ENCODE measurements at regions not wholly inside any gene's neighbourhood (a gene's known extent, or its start where the extent isn't known, plus 50 kb on each side); places are given as distances from the start of the nearest gene placed in this dataset.
A peak's percentile ranks its signal among the peaks of the same experiment; 100 is the strongest.

DNA sequence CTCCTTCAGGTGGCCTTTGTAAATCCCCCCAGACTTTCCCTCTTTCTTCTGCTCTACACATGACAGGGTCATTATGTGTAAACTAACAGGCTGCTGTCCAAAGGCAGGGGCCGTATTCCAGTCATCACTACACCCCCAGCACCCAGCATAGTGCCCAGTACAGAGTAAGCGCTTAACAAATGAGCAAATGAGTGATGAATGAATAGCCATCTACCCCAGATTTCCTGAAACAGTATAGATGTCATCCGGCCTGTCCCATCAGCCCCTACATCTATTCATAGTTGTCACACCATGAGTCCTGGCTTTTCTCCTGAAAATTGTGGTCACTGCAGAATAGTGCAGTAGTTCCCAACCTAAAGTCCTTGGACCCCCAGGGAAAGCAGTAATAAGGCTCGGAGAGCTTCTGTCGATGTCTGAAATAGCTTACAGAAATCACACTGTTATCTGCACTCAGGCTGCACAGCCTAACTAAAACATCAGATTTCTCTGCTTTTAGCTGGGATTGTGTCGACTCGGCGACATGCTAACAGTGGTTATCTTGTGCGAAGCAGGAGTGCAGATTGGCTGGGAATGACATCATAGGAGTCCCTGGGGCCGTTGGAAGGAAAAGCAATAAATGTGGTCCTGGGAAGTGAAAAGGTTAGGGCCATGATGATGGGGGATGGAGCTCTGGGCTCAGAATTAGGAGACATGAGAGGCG lies 143.8 kb upstream of the NECTIN1 start:
- DNase-seq (ENCODE audit: insufficient read length, low spot score) = no peak
- TF ChIP-seq, protein P1, sequence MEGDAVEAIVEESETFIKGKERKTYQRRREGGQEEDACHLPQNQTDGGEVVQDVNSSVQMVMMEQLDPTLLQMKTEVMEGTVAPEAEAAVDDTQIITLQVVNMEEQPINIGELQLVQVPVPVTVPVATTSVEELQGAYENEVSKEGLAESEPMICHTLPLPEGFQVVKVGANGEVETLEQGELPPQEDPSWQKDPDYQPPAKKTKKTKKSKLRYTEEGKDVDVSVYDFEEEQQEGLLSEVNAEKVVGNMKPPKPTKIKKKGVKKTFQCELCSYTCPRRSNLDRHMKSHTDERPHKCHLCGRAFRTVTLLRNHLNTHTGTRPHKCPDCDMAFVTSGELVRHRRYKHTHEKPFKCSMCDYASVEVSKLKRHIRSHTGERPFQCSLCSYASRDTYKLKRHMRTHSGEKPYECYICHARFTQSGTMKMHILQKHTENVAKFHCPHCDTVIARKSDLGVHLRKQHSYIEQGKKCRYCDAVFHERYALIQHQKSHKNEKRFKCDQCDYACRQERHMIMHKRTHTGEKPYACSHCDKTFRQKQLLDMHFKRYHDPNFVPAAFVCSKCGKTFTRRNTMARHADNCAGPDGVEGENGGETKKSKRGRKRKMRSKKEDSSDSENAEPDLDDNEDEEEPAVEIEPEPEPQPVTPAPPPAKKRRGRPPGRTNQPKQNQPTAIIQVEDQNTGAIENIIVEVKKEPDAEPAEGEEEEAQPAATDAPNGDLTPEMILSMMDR (IDR thresholded peaks at IDR 0.05; ENCODE audit: insufficient read depth, missing control alignments) = no peak
- FAIRE-seq = no peak

DNA sequence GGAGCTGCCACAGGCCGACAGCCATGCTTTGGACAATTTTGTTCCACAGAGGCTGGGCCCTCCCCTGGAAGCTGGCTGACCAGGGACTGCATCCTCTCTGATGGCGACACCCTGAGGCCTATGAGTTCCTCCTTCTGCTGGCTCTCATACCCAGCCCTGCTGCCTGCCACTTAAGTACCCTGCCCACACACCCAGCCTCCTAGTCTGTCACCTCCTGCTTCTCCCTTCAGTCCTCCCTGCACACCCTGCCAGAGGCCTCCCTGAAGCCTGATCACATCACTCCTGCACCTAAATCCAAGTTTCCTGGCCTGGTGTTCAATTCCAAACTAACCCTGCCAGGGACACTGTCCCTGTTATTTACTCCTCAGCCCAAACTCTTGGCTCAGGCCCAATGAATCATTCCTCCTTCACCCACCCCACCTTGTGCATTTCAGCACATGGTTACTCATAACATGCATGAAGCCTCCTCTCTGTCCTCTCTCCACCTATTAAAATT lies 136.7 kb upstream of the NECTIN1 start:
- FAIRE-seq (no peak), DNase-seq (ENCODE audit: insufficient read length, low spot score) (no peak)
- TF ChIP-seq, protein P1 (IDR thresholded peaks at IDR 0.05; ENCODE audit: insufficient read depth, missing control alignments) = no peak

DNA sequence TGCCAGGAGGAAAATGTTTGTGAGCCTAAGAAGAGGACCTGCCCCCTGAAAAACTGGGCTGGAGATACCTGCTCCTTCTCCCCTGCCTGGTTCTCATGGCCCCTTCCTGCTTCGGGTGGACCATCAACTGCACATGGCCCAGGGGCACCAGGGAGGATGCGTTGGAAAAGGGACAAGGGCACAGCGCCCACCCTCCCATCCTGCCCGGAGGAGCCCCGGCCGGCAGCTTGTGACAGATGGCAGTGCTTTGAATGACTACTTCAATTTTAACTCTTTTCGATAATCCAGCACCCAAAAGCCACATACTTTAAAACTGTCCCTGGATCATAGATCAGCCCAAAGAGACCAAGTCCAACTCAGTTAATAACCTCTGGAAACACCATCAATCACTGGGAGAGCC lies 135.8 kb upstream of the NECTIN1 start:
- no peak for FAIRE-seq
- DNase-seq (ENCODE audit: insufficient read length, low spot score) = no peak
- TF ChIP-seq, protein P1 (IDR thresholded peaks at IDR 0.05; ENCODE audit: insufficient read depth, missing control alignments) = no peak

DNA sequence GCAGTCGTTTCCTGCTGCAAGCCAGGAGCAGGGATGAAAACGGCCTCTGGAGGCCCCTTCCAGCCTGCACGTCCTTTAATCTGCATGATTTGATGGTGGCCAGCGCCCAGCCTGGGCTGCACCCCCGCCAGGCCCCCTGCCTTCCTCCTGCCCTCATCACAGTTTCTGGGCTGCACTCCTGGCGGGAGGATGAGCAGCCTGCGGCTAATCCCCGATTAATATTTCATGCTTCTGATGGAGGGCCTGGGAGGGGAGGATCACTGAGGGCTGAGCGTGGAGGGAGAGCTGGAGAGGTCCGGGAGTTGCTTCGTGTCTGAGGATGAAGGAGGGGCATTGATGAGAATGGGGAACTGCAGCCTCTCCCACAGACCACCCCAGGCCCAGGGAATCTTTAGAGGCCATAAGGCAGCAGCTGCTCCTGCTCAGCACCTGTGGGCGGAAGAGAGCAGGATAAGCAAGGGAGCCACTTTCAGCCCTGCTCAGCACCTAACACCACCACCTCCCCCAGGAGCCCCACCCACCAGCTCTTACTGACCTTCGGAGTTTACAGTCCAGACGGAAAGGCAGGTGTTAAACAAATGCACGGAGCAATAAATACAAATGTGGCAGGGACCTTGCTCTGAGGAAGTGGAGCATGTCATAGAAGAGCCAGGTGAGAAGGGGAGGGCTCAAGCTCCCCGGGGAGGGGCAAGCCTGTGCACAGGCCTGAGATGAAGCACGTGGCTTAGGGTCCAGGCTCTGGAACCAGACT lies 135.0 kb upstream of the NECTIN1 start:
- TF ChIP-seq, protein P1 (IDR thresholded peaks at IDR 0.05; ENCODE audit: insufficient read depth, missing control alignments) = no peak
- FAIRE-seq (no peak), DNase-seq (ENCODE audit: insufficient read length, low spot score) (peak; percentile 93)

DNA sequence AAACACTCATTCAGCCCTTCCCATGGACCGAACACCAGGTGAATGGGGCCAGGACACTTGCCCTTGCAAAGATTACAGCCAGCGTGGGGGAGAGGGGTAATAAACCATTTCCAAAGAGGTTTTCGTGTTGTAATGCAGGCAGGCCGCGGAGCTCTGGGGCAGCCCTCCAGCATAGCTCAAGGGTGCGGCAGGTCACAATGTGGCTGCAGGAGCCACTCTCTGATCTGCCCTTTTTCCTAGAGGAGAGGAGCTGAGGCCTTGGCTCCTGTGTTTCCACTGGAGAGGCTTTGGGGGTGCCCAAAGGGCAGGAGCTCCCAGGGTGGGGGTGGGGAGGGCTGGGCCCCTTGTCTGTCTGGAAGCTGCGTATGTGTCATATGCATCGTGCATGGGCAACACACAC lies 134.2 kb upstream of the NECTIN1 start:
- DNase-seq (ENCODE audit: insufficient read length, low spot score) (no peak), FAIRE-seq (no peak)
- TF ChIP-seq, protein P1 (IDR thresholded peaks at IDR 0.05; ENCODE audit: insufficient read depth, missing control alignments) = no peak

DNA sequence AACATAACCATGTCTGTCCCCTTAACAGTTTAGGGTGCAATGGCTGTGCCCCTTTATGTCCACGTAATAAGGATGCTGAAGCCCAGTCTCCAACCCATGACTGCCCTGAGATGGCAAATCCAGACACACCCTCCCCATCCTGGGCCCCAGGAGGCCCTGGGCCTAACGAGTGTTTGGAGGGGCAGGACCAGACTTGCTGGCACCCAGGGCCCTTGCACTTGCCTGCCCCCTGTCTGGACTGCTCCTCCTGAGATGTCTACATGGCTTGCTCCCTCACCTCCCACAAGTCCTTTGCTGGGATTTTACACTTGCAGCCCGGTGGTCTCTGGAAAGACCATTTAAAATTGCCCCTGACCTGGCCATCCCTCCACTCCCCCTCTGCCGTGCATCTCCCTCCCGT lies 132.2 kb upstream of the NECTIN1 start:
- FAIRE-seq = no peak
- TF ChIP-seq, protein P1 (IDR thresholded peaks at IDR 0.05; ENCODE audit: insufficient read depth, missing control alignments) = no peak
- no peak for DNase-seq (ENCODE audit: insufficient read length, low spot score)

Measured in D721Med (cell line).